RPMI7951 (cell line): ENCODE measurements at regions not wholly inside any gene's neighbourhood (a gene's known extent, or its start where the extent isn't known, plus 50 kb on each side); places are given as distances from the start of the nearest gene placed in this dataset.
"Not testable (repeated sequence)": the region's sequence is repeated elsewhere in the genome, so short reads cannot be mapped to it uniquely, and the experiment has no call there.

Experiments
- DNase-seq: peaks from one replicate; pipeline ENCODE4 v3.0.0-alpha.2; 2012; ENCODE audit warnings: low read depth

DNA sequence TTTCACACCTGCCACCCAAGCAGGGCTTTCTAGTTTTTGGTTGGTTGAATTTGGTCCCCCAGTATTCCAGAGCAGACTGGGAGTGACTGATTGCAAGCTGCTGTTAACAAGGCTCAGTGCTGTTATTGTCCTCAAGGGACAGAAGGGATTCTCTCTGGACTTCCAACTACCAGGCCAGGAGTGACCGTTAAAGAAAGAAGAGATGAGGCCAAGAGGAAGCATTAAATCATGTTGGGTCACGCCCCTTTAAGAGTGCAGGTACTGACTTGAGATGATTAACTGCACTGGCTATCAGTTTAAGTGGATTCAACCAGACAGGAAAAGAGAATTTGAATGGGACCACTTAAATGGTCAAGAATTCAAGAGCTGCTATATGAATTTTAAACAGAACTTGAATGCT lies 220.8 kb upstream of the PCSK5 start:
- no peak for DNase-seq

DNA sequence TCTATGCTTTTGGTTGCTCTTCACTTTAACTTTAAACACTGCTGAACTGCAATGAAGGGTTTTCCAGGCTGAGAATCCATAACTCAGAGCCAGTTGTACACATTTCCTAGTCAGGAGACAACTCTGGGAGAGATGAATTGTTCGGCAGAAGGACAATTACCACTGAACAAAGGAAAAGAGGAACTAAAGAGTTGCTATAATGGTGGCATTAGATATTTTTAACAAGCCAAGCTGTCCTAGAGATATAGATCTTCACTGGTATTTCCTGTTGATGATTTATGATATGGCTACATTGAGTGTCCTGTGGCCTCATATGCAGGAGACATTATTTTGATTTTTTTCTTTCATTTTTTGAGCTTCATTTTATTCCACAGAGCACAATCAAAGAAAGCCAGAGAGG lies 219.1 kb upstream of the PCSK5 start:
- no peak for DNase-seq

GRCh38 chr9:75672478-75672877 lies 218.0 kb upstream of the PCSK5 start:
- DNase-seq, result no peak

GRCh38 chr9:75683591-75683990 lies 206.9 kb upstream of the PCSK5 start:
- no peak for DNase-seq

GRCh38 chr9:75685062-75685461 lies 205.4 kb upstream of the PCSK5 start:
- no peak for DNase-seq

GRCh38 chr9:75687359-75687953 lies 203.0 kb upstream of the PCSK5 start:
- no peak for DNase-seq

GRCh38 chr9:75690551-75690950 lies 199.9 kb upstream of the PCSK5 start:
- DNase-seq, result not testable (repeated sequence)

DNA sequence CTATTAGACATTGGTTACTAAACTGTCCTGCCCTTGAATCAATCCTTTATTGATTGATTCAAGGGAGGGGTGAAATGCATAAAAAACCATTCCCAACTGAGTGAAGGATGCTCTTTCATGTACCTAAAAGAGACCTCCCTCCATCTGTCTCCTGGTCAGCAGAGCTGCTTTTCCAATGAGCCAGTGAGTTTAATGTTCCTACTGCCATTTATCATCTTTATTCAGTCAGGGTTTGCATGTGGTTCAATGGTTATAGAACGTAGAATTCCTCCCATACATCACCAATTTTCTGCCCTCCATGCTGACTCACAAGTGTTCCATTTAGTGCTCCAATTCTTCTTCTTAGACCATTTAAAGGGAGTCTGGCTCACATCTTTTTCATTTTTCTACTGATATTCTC lies 199.1 kb upstream of the PCSK5 start:
- no peak for DNase-seq

DNA sequence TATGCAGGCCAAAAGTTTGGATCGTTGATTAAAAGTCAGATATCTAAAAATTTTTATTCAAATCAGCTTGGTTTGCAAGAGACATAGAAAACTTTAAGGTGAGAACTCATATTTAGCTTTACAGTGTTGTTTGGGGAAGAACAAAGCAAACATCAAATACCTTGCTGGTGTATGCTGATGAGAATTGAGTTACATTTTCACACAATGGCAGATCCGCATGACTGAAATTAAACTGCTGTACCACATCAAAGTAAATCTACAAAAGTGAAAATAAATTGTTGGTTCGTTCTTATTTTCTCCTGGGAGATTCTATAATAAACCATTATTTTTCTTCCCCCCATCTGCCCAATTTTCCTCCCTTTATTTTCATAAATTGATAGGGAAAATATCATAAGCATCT lies 198.2 kb upstream of the PCSK5 start:
- no peak for DNase-seq

GRCh38 chr9:75695921-75696320 lies 194.6 kb upstream of the PCSK5 start:
- no peak for DNase-seq

- DNase-seq, result no peak
Measured at GRCh38 chr9:75699017-75699416, 191.5 kb upstream of the PCSK5 start.

GRCh38 chr9:75699625-75700251 lies 190.7 kb upstream of the PCSK5 start:
- no peak for DNase-seq

DNA sequence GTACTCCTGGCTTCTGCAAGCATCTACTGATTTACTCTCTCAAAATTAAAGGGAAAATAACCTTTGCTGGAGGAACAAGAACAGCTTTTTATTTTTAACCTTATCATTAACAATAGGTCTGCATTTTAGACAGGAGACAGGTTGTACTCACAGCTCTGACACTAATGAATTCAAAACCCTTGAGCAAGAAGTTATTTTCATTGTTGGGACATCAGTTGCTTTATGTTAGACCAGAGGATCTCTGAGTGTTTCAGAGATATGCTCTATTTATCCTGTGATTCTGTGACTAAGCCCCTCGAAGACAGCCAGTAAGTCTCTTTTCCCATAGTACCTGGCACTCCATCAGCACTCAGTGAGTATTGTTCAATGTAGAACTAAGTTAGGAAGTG lies 190.2 kb upstream of the PCSK5 start:
- DNase-seq, result no peak

DNA sequence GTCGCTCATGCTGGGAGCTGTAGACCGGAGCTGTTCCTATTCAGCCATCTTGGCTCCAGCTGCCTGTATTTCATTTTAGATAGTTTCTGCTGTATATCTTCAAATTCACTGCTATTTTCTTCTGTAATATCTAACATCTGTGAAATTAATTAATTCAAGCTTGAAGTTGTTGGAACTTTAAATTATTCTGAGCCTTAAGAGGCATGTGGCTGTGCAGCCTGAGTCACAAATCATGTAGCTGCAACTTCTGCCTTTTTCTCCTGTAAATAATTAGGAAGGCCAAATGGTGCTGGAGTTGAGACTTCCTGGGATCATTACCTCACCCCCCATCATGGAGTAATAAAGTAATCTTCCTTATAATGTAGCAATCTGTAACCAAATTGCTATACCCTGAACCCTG lies 183.3 kb upstream of the PCSK5 start:
- DNase-seq, result no peak

- DNase-seq, result no peak
Measured at GRCh38 chr9:75709698-75710097, 180.8 kb upstream of the PCSK5 start.

GRCh38 chr9:75712700-75713099 lies 177.8 kb upstream of the PCSK5 start:
- DNase-seq, result no peak

- DNase-seq, result no peak
Measured at GRCh38 chr9:75713335-75713734, 177.1 kb upstream of the PCSK5 start.

GRCh38 chr9:75715360-75715759 lies 175.1 kb upstream of the PCSK5 start:
- no peak for DNase-seq

- no peak for DNase-seq
Measured at GRCh38 chr9:75718677-75719076, 171.8 kb upstream of the PCSK5 start.

DNA sequence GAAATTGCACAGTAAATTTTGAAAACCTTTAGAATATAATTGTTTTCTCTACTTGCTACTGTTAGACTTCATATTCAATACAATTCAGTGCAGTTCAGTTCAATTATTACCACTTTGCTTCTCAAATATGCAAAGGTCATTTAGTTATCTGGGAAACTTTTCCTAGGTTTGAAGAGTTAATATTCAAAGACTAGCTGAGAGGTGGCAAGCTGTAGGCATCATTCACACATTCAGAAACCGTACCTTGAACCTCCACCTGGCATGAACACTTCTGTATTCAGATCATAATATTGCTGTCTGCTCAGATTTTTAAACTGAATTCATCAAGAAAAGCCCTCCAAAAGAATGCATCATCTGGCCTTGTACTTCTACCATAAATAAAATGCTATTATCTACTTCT lies 162.1 kb upstream of the PCSK5 start:
- DNase-seq, result no peak

- DNase-seq, result no peak
Measured at GRCh38 chr9:75734802-75735201, 155.7 kb upstream of the PCSK5 start.

- no peak for DNase-seq
Measured at GRCh38 chr9:75739884-75740611, 150.4 kb upstream of the PCSK5 start.

DNA sequence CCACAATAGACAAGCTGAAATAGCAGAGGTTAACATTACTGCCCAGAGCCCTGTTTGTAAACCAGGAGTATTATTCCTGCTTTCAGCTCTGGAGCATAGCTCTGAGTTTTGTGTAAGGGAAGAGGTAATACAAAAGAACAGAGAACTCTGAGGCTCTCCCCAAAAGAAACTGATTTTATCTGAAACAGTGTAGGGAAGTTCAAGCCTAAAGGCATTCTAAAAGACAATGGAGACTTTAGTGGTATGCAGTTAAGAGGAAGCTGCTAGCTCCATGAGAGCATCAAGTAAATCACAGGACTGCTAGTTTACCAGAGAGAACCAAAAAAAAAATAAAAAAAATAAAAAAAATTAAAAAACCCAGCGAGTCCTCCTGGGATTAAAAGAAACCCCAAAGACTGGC lies 146.6 kb upstream of the PCSK5 start:
- DNase-seq, result no peak
